K562 (cell line): ENCODE measurements at regions not wholly inside any gene's neighbourhood (a gene's known extent, or its start where the extent isn't known, plus 50 kb on each side); places are given as distances from the start of the nearest gene placed in this dataset.
A peak's percentile ranks its signal among the peaks of the same experiment; 100 is the strongest.

Experiments
- ATAC-seq: fragments of 200-7000 bp; cut with Tn5 transposase; 3 replicates; pipeline ENCODE4 v1.9.1; 2020; ENCODE audit warnings: moderate library complexity
- BruUV-seq: library from RNA; stranded (reverse); fragments of 400-500 nt; replicated peaks from 2 replicates; lab custom pipeline; 2021; lab: Mats Ljungman, UMichigan
- CTCF ChIA-PET: fragments of 300-600 bp; formaldehyde crosslinking; extraction: SDS; loops from one replicate; lab custom pipeline; 2021; ENCODE audit warnings: low intra/inter-chr PET ratio; lab: Yijun Ruan, JAX
- POLR2A ChIA-PET: fragments of 300-600, 350-650 bp; sonication (Branson Sonifier 250); formaldehyde crosslinking; extraction: SDS; loops from one replicate; lab custom pipeline; 2021; ENCODE audit warnings: antibody characterized with exemption, inconsistent platforms; lab: Yijun Ruan, JAX
- DNase-seq, 4 experiments: peaks; one replicate each; pipeline versions ENCODE4 v3.0.0 to v3.0.0-alpha.2; 2011 to 2018; ENCODE audit warnings: low spot score in 3 of 4, mixed read lengths in 3 of 4; ENCODE audit errors: extremely low read depth in 1 of 4
- FAIRE-seq: peaks from 2 replicates; lab custom pipeline; 2011; peaks lifted over from hg19 to GRCh38; lab: Jason Lieb, UNC
- H2AFZ ChIP-seq: 2 replicates; pipeline ENCODE4 v1.6.0; 2011; ENCODE audit warnings: low read depth, low read length, control low read depth, inconsistent platforms
- H3K27ac ChIP-seq: fragments of 200-600 bp; 3 replicates; pipeline ENCODE4 v1.8.0; 2011; ENCODE audit warnings: low read depth, mild to moderate bottlenecking, control low read depth, inconsistent platforms, low read length, moderate library complexity, mixed read lengths; ENCODE audit errors: extremely low read depth
- H3K27me3 ChIP-seq, 2 experiments: fragments of 300-600 bp in 1 of 2; 2 replicates in 1 of 2; 3 replicates in 1 of 2; pipeline versions ENCODE4 v1.6.0 to v1.8.0; 2011; ENCODE audit warnings: inconsistent platforms in 2 of 2, low read length in 2 of 2, mild to moderate bottlenecking in 1 of 2, mixed read lengths in 1 of 2, moderate library complexity in 1 of 2; ENCODE audit not compliant: control insufficient read depth in 2 of 2, insufficient read depth in 2 of 2
- H3K36me3 ChIP-seq: fragments of 300-600 bp; 3 replicates; pipeline ENCODE4 v1.8.0; 2011; ENCODE audit warnings: mild to moderate bottlenecking, low read length, inconsistent platforms; ENCODE audit not compliant: control insufficient read depth, insufficient read depth
- H3K4me1 ChIP-seq, 2 experiments: fragments of 200-600 bp in 1 of 2; replicated peaks in 1 of 2; 2 replicates in 1 of 2; 3 replicates in 1 of 2; pipeline versions ENCODE4 v1.5.1 to v1.8.0; 2011; ENCODE audit warnings: inconsistent platforms in 2 of 2, low read length in 2 of 2, mild to moderate bottlenecking in 1 of 2, mixed read lengths in 1 of 2, moderate library complexity in 1 of 2; ENCODE audit not compliant: control insufficient read depth in 2 of 2, insufficient read depth in 2 of 2
- H3K4me2 ChIP-seq: 2 replicates; pipeline ENCODE4 v1.6.1; 2011; ENCODE audit warnings: low read length, control low read depth, inconsistent platforms, mixed read lengths; ENCODE audit not compliant: insufficient read depth
- H3K4me3 ChIP-seq: fragments of 200-600 bp; sonication (generic), shearing (Covaris generic); 2 replicates; pipeline ENCODE4 v1.5.1; 2016; ENCODE audit warnings: control low read depth, inconsistent platforms
- H3K79me2 ChIP-seq: fragments of 200-600 bp; 3 replicates; pipeline ENCODE4 v1.8.0; 2011; ENCODE audit warnings: low read length, inconsistent platforms; ENCODE audit not compliant: control insufficient read depth, insufficient read depth
- H3K9ac ChIP-seq, 2 experiments: 2 replicates each; pipeline versions ENCODE4 v1.6.0 to v1.6.1; 2011; ENCODE audit warnings: low read depth in 2 of 2, low read length in 2 of 2, control low read depth in 1 of 2, inconsistent platforms in 1 of 2, mild to moderate bottlenecking in 1 of 2, mixed read lengths in 1 of 2; ENCODE audit not compliant: insufficient read depth in 1 of 2
- H3K9me1 ChIP-seq: one replicate; pipeline ENCODE4 v1.6.0; 2011; ENCODE audit warnings: inconsistent platforms, mild to moderate bottlenecking, low read length, moderate library complexity; ENCODE audit not compliant: control insufficient read depth, insufficient read depth
- H3K9me3 ChIP-seq: replicated peaks from 2 replicates; pipeline ENCODE4 v1.5.1; 2011; ENCODE audit warnings: low read depth, low read length, inconsistent platforms; ENCODE audit not compliant: control insufficient read depth, insufficient read depth
- H4K20me1 ChIP-seq: replicated peaks from 2 replicates; pipeline ENCODE4 v1.6.1; 2011; ENCODE audit warnings: low read length, inconsistent platforms, mixed read lengths; ENCODE audit not compliant: control insufficient read depth, insufficient read depth
- C11orf30 ChIP-seq: fragments of 450-650 bp; IDR thresholded peaks from 2 replicates; pipeline ENCODE4 v1.6.1; 2016; ENCODE audit warnings: low read depth, mild to moderate bottlenecking
- MAFF ChIP-seq: IDR thresholded peaks from 2 replicates; pipeline ENCODE4 v1.6.1; 2012; ENCODE audit warnings: low read length, improper control_type of control experiment
- MAFG ChIP-seq: fragments of 450-650 bp; conservative IDR thresholded peaks from 2 replicates; pipeline ENCODE4 v1.6.1; 2016; ENCODE audit warnings: missing genetic modification characterization, missing compliant biosample characterization
- MAFK ChIP-seq: IDR thresholded peaks from 2 replicates; pipeline ENCODE4 v1.6.1; 2011; ENCODE audit warnings: low read length, improper control_type of control experiment
- ZNF316 ChIP-seq: fragments of 450-650 bp; IDR thresholded peaks from 2 replicates; pipeline ENCODE4 v1.6.1; 2016
- ZNF398 ChIP-seq: fragments of 250-450 bp; sonication (Bioruptor Pico); IDR thresholded peaks from 2 replicates; pipeline ENCODE4 v1.8.0; 2021; ENCODE audit warnings: moderate library complexity, mild to moderate bottlenecking, inconsistent platforms
- ZNF717 ChIP-seq: fragments of 250-450 bp; sonication (Bioruptor Pico); IDR thresholded peaks from 2 replicates; pipeline ENCODE4 v1.5.0; 2021
- WGBS: fragments of 100-300 bp; shearing (Covaris generic); methylation state at CpG from one replicate; pipeline ENCODE4 v1.1.6; 2016; ENCODE audit warnings: low coverage, mixed read lengths; ENCODE audit not compliant: insufficient coverage; ENCODE audit errors: missing lambda C conversion rate; 5-methylcytosine and 5-hydroxymethylcytosine counted together
- in situ Hi-C: fragments of 300-500 bp; cut with MboI; formaldehyde crosslinking; loops from 4 replicates; pipeline ENCODE4 v1.15.0; 2018; ENCODE audit warnings: inconsistent platforms, mixed read lengths
- intact Hi-C: fragments of 100-400 bp; cut with micrococcal nuclease; formaldehyde crosslinking; loops from 2 replicates; pipeline ENCODE4 v1.14.2; 2022

- no peak overlapping the region for H3K4me2 ChIP-seq
- H3K79me2 ChIP-seq = no peaks in the 10 kb centered on the region
- no peak for FAIRE-seq
- no peak overlapping the region for H3K4me3 ChIP-seq
- peaks cover 0 to 9% of the 10 kb centered on the region in 2 experiments; a peak in 3 of 5 replicates for H3K4me1 ChIP-seq
- H3K9me1 ChIP-seq = no peaks in the 10 kb centered on the region
- BruUV-seq = no TSS peak
- H3K9ac ChIP-seq = no peak overlapping the region
- intact Hi-C loops (no loop called here), in situ Hi-C loops (no loop called here)
- ATAC-seq = no peak
- H3K27ac ChIP-seq = no peak overlapping the region
- TF ChIP-seq MAFF = peak; percentile 31; the same call in 1 of the 2 replicates
- 0 out of 2 replicates have a peak, but pooled peaks have one; percentile 31 for TF ChIP-seq MAFG (tag)
- no peak for TF ChIP-seq ZNF398 (CRISPR knock-in tag)
- peak; percentile 27; the same call in 1 of the 2 replicates for TF ChIP-seq C11orf30
- TF ChIP-seq ZNF316 = peak; percentile 51
- TF ChIP-seq ZNF717 (CRISPR knock-in tag) = no peak
- TF ChIP-seq MAFK = peak; percentile 36; the same call in 1 of the 2 replicates
- TF ChIP-seq, all 486 proteins: peak for 5
- ChIA-PET POLR2A (no interaction called here), CTCF (no interaction called here)
- H2AFZ ChIP-seq = no peak overlapping the region
- no peaks in the 10 kb centered on the region for H3K36me3 ChIP-seq
- WGBS = 70% methylated on average over 3 of the region's 3 CpGs
- no peak for DNase-seq
- no peaks in the 10 kb centered on the region for H3K27me3 ChIP-seq
- H4K20me1 ChIP-seq = no peaks in the 10 kb centered on the region
- H3K9me3 ChIP-seq = no peaks in the 10 kb centered on the region
These were observed 163.8 kb downstream of the BTC start for GRCh38 chr4:74630551-74630950.
